H1 (cell line): ENCODE measurements at regions not wholly inside any gene's neighbourhood (a gene's known extent, or its start where the extent isn't known, plus 50 kb on each side); places are given as distances from the start of the nearest gene placed in this dataset.

Experiments
- CTCF ChIA-PET: fragments of 300-600 bp; sonication (Branson Sonifier 250); formaldehyde crosslinking; loops from one replicate; lab custom pipeline; 2021; ENCODE audit not compliant: partially characterized antibody; lab: Charles Lee
- POLR2A ChIA-PET: fragments of 300-600 bp; sonication (Branson Sonifier 250); formaldehyde crosslinking; loops from one replicate; lab custom pipeline; 2021; ENCODE audit warnings: inconsistent platforms; ENCODE audit not compliant: partially characterized antibody; lab: Charles Lee
- DNase-seq, 2 experiments: peaks; one replicate each; pipeline versions ENCODE4 v3.0.0 to v3.0.0-alpha.2; 2010 to 2022; ENCODE audit warnings: low spot score in 2 of 2, low read depth in 1 of 2, mixed read lengths in 1 of 2
- FAIRE-seq: peaks from 2 replicates; lab custom pipeline; 2011; peaks lifted over from hg19 to GRCh38; lab: Jason Lieb, UNC
- H2AFZ ChIP-seq: 2 replicates; pipeline ENCODE4 v1.8.1; 2012; ENCODE audit warnings: low read length, inconsistent platforms
- H2AK5ac ChIP-seq: 2 replicates; pipeline ENCODE4 v1.6.1; 2013; ENCODE audit warnings: low read depth, low read length
- H2BK120ac ChIP-seq: replicated peaks from 2 replicates; pipeline ENCODE3; 2013; ENCODE audit warnings: low read depth, low read length, inconsistent platforms
- H2BK12ac ChIP-seq: 2 replicates; pipeline ENCODE4 v1.6.1; 2013; ENCODE audit warnings: low read depth, low read length
- H2BK15ac ChIP-seq: 2 replicates; pipeline ENCODE4 v1.6.1; 2013; ENCODE audit warnings: low read length
- H2BK20ac ChIP-seq: 2 replicates; pipeline ENCODE4 v1.6.1; 2013; ENCODE audit warnings: low read length
- H2BK5ac ChIP-seq: 2 replicates; pipeline ENCODE4 v1.6.1; 2013; ENCODE audit warnings: low read depth, low read length
- H3K14ac ChIP-seq: 2 replicates; pipeline ENCODE4 v1.6.1; 2013; ENCODE audit warnings: inconsistent platforms; ENCODE audit not compliant: insufficient read length
- H3K18ac ChIP-seq: 2 replicates; pipeline ENCODE4 v1.6.1; 2013; ENCODE audit warnings: low read length; ENCODE audit errors: extremely low read depth
- H3K23ac ChIP-seq: 2 replicates; pipeline ENCODE4 v1.6.1; 2013; ENCODE audit warnings: inconsistent platforms; ENCODE audit not compliant: insufficient read length
- H3K23me2 ChIP-seq: 2 replicates; pipeline ENCODE4 v1.6.1; 2013; ENCODE audit warnings: low read depth, low read length
- H3K27ac ChIP-seq: 2 replicates; pipeline ENCODE4 v1.6.1; 2011; ENCODE audit warnings: low read depth, low read length, inconsistent platforms
- H3K27me3 ChIP-seq, 4 experiments: replicated peaks in 1 of 4; 1 replicate in 1 of 4; 2 replicates in 3 of 4; pipeline versions ENCODE4 v1.6.1 to v1.8.1; 2011 to 2013; ENCODE audit warnings: low read length in 3 of 4, mild to moderate bottlenecking in 3 of 4, inconsistent platforms in 2 of 4, mixed read lengths in 2 of 4, moderate library complexity in 1 of 4; ENCODE audit not compliant: control insufficient read depth in 3 of 4, insufficient read depth in 3 of 4; ENCODE audit errors: extremely low read depth in 1 of 4
- H3K36me3 ChIP-seq, 4 experiments: 2 replicates each; pipeline versions ENCODE4 v1.6.1 to v1.8.1; 2011 to 2013; ENCODE audit warnings: mild to moderate bottlenecking in 4 of 4, low read length in 3 of 4, moderate library complexity in 2 of 4, control low read depth in 1 of 4, inconsistent platforms in 1 of 4; ENCODE audit not compliant: insufficient read depth in 4 of 4, control insufficient read depth in 2 of 4
- H3K4ac ChIP-seq: replicated peaks from 2 replicates; pipeline ENCODE3; 2013; ENCODE audit warnings: low read length, low read depth, mixed read lengths, inconsistent platforms; ENCODE audit not compliant: insufficient read length
- H3K4me1 ChIP-seq, 4 experiments: replicated peaks in 1 of 4; 1 replicate in 1 of 4; 2 replicates in 3 of 4; pipeline versions ENCODE4 v1.6.1 to v1.8.1; 2011 to 2013; ENCODE audit warnings: low read length in 3 of 4, inconsistent platforms in 2 of 4, mixed read lengths in 1 of 4; ENCODE audit not compliant: insufficient read depth in 4 of 4, control insufficient read depth in 3 of 4
- H3K4me2 ChIP-seq, 2 experiments: 2 replicates each; pipeline versions ENCODE4 v1.6.1 to v1.8.1; 2011 to 2013; ENCODE audit warnings: low read depth in 2 of 2, low read length in 2 of 2, control low read depth in 1 of 2, inconsistent platforms in 1 of 2, mild to moderate bottlenecking in 1 of 2; ENCODE audit not compliant: insufficient read depth in 1 of 2
- H3K4me3 ChIP-seq, 4 experiments: fragments of 200-600, 300-600 bp in 1 of 4; sonication (generic), shearing (Covaris generic), sonication (Bioruptor Twin) in 1 of 4; 2 replicates each; pipeline versions ENCODE4 v1.5.1 to v1.8.1; 2011 to 2016; ENCODE audit warnings: low read length in 4 of 4, low read depth in 3 of 4, control low read depth in 2 of 4, inconsistent platforms in 2 of 4, mild to moderate bottlenecking in 2 of 4, mixed read lengths in 1 of 4, moderate library complexity in 1 of 4; ENCODE audit not compliant: insufficient read depth in 2 of 4; ENCODE audit errors: extremely low read depth in 1 of 4
- H3K56ac ChIP-seq: replicated peaks from 2 replicates; pipeline ENCODE3; 2013; ENCODE audit warnings: low read depth, mild to moderate bottlenecking, mixed read lengths, low read length, inconsistent platforms; ENCODE audit not compliant: insufficient read length
- H3K79me1 ChIP-seq: 2 replicates; pipeline ENCODE4 v1.6.1; 2013; ENCODE audit warnings: low read depth, low read length, control low read depth
- H3K79me2 ChIP-seq, 2 experiments: 2 replicates each; pipeline versions ENCODE4 v1.6.1 to v1.8.1; 2012 to 2013; ENCODE audit warnings: low read length in 2 of 2, mild to moderate bottlenecking in 2 of 2, inconsistent platforms in 1 of 2; ENCODE audit not compliant: insufficient read depth in 2 of 2, control insufficient read depth in 1 of 2
- H3K9ac ChIP-seq, 4 experiments: replicated peaks in 1 of 4; 1 replicate in 1 of 4; 2 replicates in 3 of 4; pipeline versions ENCODE4 v1.6.1 to v1.8.1; 2011 to 2013; ENCODE audit warnings: low read depth in 3 of 4, low read length in 3 of 4, control low read depth in 2 of 4, mild to moderate bottlenecking in 2 of 4, moderate library complexity in 2 of 4, inconsistent platforms in 1 of 4; ENCODE audit errors: extremely low read depth in 1 of 4
- H3K9me3 ChIP-seq, 2 experiments: 2 replicates each; pipeline versions ENCODE4 v1.6.1 to v1.8.1; 2012 to 2013; ENCODE audit warnings: mild to moderate bottlenecking in 2 of 2, moderate library complexity in 2 of 2, control low read depth in 1 of 2, inconsistent platforms in 1 of 2, low read depth in 1 of 2, low read length in 1 of 2, mixed read lengths in 1 of 2; ENCODE audit not compliant: insufficient read depth in 2 of 2
- H4K20me1 ChIP-seq, 2 experiments: replicated peaks in 1 of 2; 2 replicates each; pipeline versions ENCODE3 to v1.8.1; 2011 to 2013; ENCODE audit warnings: inconsistent platforms in 2 of 2, low read length in 2 of 2, mild to moderate bottlenecking in 1 of 2; ENCODE audit not compliant: insufficient read depth in 2 of 2, control insufficient read depth in 1 of 2
- H4K5ac ChIP-seq: 2 replicates; pipeline ENCODE4 v1.6.1; 2013; ENCODE audit warnings: low read length, low read depth, mixed read lengths, inconsistent platforms; ENCODE audit not compliant: insufficient read length
- H4K8ac ChIP-seq: 2 replicates; pipeline ENCODE4 v1.8.0; 2013; ENCODE audit warnings: mild to moderate bottlenecking, moderate library complexity, low read length, inconsistent platforms; ENCODE audit not compliant: insufficient read depth; ENCODE audit errors: extremely low read depth
- H4K91ac ChIP-seq: replicated peaks from 2 replicates; pipeline ENCODE3; 2013; ENCODE audit warnings: low read length, mixed read lengths, inconsistent platforms; ENCODE audit not compliant: insufficient read length
- BCL11A ChIP-seq, 2 experiments: IDR thresholded peaks; one replicate each; pipeline ENCODE4 v1.6.1; 2011; ENCODE audit warnings: low read depth in 2 of 2, low read length in 2 of 2, mild to moderate bottlenecking in 2 of 2
- BRCA1 ChIP-seq: IDR thresholded peaks from 2 replicates; pipeline ENCODE4 v1.6.1; 2012; ENCODE audit warnings: low read depth, low read length, improper control_type of control experiment
- RAD21 ChIP-seq, 2 experiments: IDR thresholded peaks in 1 of 2; conservative IDR thresholded peaks in 1 of 2; 2 replicates each; pipeline ENCODE4 v1.6.1; 2011; ENCODE audit warnings: low read depth in 2 of 2, low read length in 2 of 2, improper control_type of control experiment in 1 of 2, inconsistent platforms in 1 of 2, mild to moderate bottlenecking in 1 of 2, moderate library complexity in 1 of 2
- WGBS, 2 experiments: shearing (Covaris generic) in 1 of 2; methylation state at CpG; one replicate each; pipeline versions ENCODE4 v1.1.6 to v1.1.7; 2013 to 2015; ENCODE audit warnings: low lambda C conversion rate in 2 of 2, mixed read lengths in 2 of 2, inconsistent platforms in 1 of 2, low coverage in 1 of 2, missing lambda C conversion rate in 1 of 2; ENCODE audit not compliant: insufficient replicate concordance in 2 of 2, insufficient coverage in 1 of 2, insufficient read length in 1 of 2; ENCODE audit errors: extremely low coverage in 1 of 2, missing lambda C conversion rate in 1 of 2; 5-methylcytosine and 5-hydroxymethylcytosine counted together
- TF ChIP-seq, protein P1 (sequence below): IDR thresholded peaks from 2 replicates; pipeline ENCODE4 v1.6.1; 2012; ENCODE audit warnings: low read length, inconsistent platforms

DNA sequence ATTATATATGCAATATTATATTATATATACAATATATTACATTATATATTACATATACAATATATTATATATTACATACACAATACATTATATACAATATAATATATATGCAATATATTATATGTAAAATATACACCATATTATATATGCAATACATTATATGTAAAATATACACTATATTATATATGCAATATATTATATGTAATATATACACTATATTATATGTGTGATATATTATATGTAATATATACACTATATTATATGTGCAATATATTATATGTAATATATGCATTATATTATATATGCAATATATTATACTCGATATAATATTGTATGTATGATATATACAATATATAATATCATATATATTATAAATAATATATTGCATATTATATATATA, 457.4 kb downstream of the SMARCA1 start:
- FAIRE-seq, result no peak
- Histone ChIP-seq H3K27ac (no peak overlapping the region), H3K14ac (no peak overlapping the region), H3K79me1 (no peaks in the 10 kb centered on the region), H3K4me2 (no peak overlapping the region), H3K79me2 (no peaks in the 10 kb centered on the region), H3K4me3 (no peak overlapping the region), H3K4ac (no peak overlapping the region), H3K4me1 (no peaks in the 10 kb centered on the region), H3K18ac (no peak overlapping the region), H3K56ac (no peak overlapping the region), H2BK120ac (no peak overlapping the region), H2BK5ac (no peak overlapping the region), H2BK20ac (no peak overlapping the region), H2AFZ (no peak overlapping the region), H4K20me1 (no peaks in the 10 kb centered on the region), H3K9me3 (no peaks in the 10 kb centered on the region), H2BK15ac (no peak overlapping the region), H4K8ac (no peak overlapping the region), H2AK5ac (no peak overlapping the region), H4K91ac (no peak overlapping the region), H3K36me3 (no peaks in the 10 kb centered on the region), H4K5ac (no peak overlapping the region), H3K23ac (no peak overlapping the region), H3K9ac (no peak overlapping the region), H2BK12ac (no peak overlapping the region), H3K27me3 (no peaks in the 10 kb centered on the region), H3K23me2 (no peaks in the 10 kb centered on the region)
- no peak for TF ChIP-seq BCL11A (IDR thresholded peaks at IDR 0.05; ENCODE audit: low read depth in 2 of 2, low read length in 2 of 2)
- TF ChIP-seq, protein P1, sequence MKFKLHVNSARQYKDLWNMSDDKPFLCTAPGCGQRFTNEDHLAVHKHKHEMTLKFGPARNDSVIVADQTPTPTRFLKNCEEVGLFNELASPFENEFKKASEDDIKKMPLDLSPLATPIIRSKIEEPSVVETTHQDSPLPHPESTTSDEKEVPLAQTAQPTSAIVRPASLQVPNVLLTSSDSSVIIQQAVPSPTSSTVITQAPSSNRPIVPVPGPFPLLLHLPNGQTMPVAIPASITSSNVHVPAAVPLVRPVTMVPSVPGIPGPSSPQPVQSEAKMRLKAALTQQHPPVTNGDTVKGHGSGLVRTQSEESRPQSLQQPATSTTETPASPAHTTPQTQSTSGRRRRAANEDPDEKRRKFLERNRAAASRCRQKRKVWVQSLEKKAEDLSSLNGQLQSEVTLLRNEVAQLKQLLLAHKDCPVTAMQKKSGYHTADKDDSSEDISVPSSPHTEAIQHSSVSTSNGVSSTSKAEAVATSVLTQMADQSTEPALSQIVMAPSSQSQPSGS, result no peak
- TF ChIP-seq RAD21 (IDR thresholded peaks at IDR 0.05 in 1 of 2, conservative IDR thresholded peaks at IDR 0.05 in 1 of 2; ENCODE audit: low read depth in 2 of 2, low read length in 2 of 2), result no peak
- TF ChIP-seq BRCA1, result no peak
- no peak for DNase-seq
- ChIA-PET CTCF (no interaction called here), POLR2A (no interaction called here)
- WGBS, 2 experiments, result 92% methylated on average over 1 of the region's 1 CpG; no CpG with 5 or more reads in 1 of the 2 experiments
